Liver (tissue), 7 donors: ENCODE measurements at regions not wholly inside any gene's neighbourhood (a gene's known extent, or its start where the extent isn't known, plus 50 kb on each side); places are given as distances from the start of the nearest gene placed in this dataset.

Experiments
- DNase-seq: peaks from one replicate; pipeline ENCODE4 v3.0.0-alpha.2; 2017; ENCODE audit warnings: low spot score
- H3K27ac ChIP-seq, 2 donors: one replicate each; pipeline ENCODE4 v1.7.0; 2013; ENCODE audit warnings: inconsistent platforms in 2 of 2, low read length in 2 of 2, control low read depth in 1 of 2, low read depth in 1 of 2, mild to moderate bottlenecking in 1 of 2
- H3K27me3 ChIP-seq, 4 donors: one replicate each; pipeline versions ENCODE4 v1.6.1 to v1.7.0; 2013; ENCODE audit warnings: low read length in 3 of 4, inconsistent platforms in 1 of 4, mild to moderate bottlenecking in 1 of 4, moderate library complexity in 1 of 4; ENCODE audit not compliant: control insufficient read depth in 4 of 4, insufficient read depth in 4 of 4
- H3K36me3 ChIP-seq, 4 donors: one replicate each; pipeline versions ENCODE4 v1.6.1 to v1.7.0; 2013; ENCODE audit warnings: low read length in 3 of 4, mild to moderate bottlenecking in 3 of 4, low read depth in 1 of 4, moderate library complexity in 1 of 4; ENCODE audit not compliant: control insufficient read depth in 4 of 4, insufficient read depth in 3 of 4
- H3K4me1 ChIP-seq, 4 donors: one replicate each; pipeline versions ENCODE4 v1.6.1 to v1.7.0; 2013; ENCODE audit warnings: low read length in 3 of 4, mild to moderate bottlenecking in 3 of 4, moderate library complexity in 1 of 4; ENCODE audit not compliant: control insufficient read depth in 4 of 4, insufficient read depth in 4 of 4
- H3K4me3 ChIP-seq, 3 donors: one replicate each; pipeline versions ENCODE4 v1.6.1 to v1.7.0; 2013; ENCODE audit warnings: low read length in 3 of 3, control low read depth in 1 of 3, low read depth in 1 of 3, mild to moderate bottlenecking in 1 of 3
- H3K9ac ChIP-seq, 2 donors: one replicate each; pipeline ENCODE4 v1.7.0; 2013; ENCODE audit warnings: low read length in 2 of 2, mild to moderate bottlenecking in 2 of 2, moderate library complexity in 2 of 2, control low read depth in 1 of 2, low read depth in 1 of 2
- H3K9me3 ChIP-seq, 4 donors: one replicate each; pipeline versions ENCODE4 v1.6.1 to v1.7.0; 2013; ENCODE audit warnings: low read length in 3 of 4; ENCODE audit not compliant: control insufficient read depth in 4 of 4
- ATF3 ChIP-seq: IDR thresholded peaks from 2 replicates; pipeline ENCODE4 v1.6.1; 2016; ENCODE audit warnings: antibody characterized with exemption
- CTCF ChIP-seq: fragments of 150-350 bp; IDR thresholded peaks from 2 replicates; pipeline ENCODE4 v1.5.1; 2017; ENCODE audit warnings: improper control_type of control experiment, low read depth, low read length; ENCODE audit not compliant: missing input control
- EGR1 ChIP-seq, 2 donors: IDR thresholded peaks; 2 replicates each; pipeline ENCODE4 v1.6.1; 2016 to 2018; ENCODE audit warnings: antibody characterized with exemption in 2 of 2, low read depth in 2 of 2
- FOXA1 ChIP-seq: IDR thresholded peaks from 2 replicates; pipeline ENCODE4 v1.6.1; 2016; ENCODE audit warnings: antibody characterized with exemption
- FOXA2 ChIP-seq: IDR thresholded peaks from 2 replicates; pipeline ENCODE4 v1.6.1; 2016; ENCODE audit warnings: antibody characterized with exemption
- GABPA ChIP-seq, 2 donors: IDR thresholded peaks in 1 of 2; conservative IDR thresholded peaks in 1 of 2; 2 replicates each; pipeline ENCODE4 v1.6.1; 2016; ENCODE audit warnings: antibody characterized with exemption in 2 of 2, mild to moderate bottlenecking in 1 of 2, moderate library complexity in 1 of 2
- HNF4A ChIP-seq, 2 donors: conservative IDR thresholded peaks; 2 replicates each; pipeline ENCODE4 v1.6.1; 2016; ENCODE audit warnings: antibody characterized with exemption in 2 of 2, mild to moderate bottlenecking in 2 of 2
- HNF4G ChIP-seq: IDR thresholded peaks from 2 replicates; pipeline ENCODE4 v1.6.1; 2016; ENCODE audit warnings: antibody characterized with exemption
- JUND ChIP-seq, 2 donors: IDR thresholded peaks; 2 replicates each; pipeline ENCODE4 v1.6.1; 2016; ENCODE audit warnings: antibody characterized with exemption in 2 of 2
- MAX ChIP-seq: IDR thresholded peaks from 2 replicates; pipeline ENCODE4 v1.6.1; 2016; ENCODE audit warnings: antibody characterized with exemption
- NR2F2 ChIP-seq: IDR thresholded peaks from 2 replicates; pipeline ENCODE4 v1.6.1; 2016; ENCODE audit warnings: antibody characterized with exemption
- RAD21 ChIP-seq, 2 donors: IDR thresholded peaks; 2 replicates each; pipeline ENCODE4 v1.6.1; 2016; ENCODE audit warnings: antibody characterized with exemption in 2 of 2, mild to moderate bottlenecking in 2 of 2
- REST ChIP-seq: IDR thresholded peaks from 2 replicates; pipeline ENCODE4 v1.6.1; 2016; ENCODE audit warnings: antibody characterized with exemption, mild to moderate bottlenecking
- RXRA ChIP-seq, 2 donors: IDR thresholded peaks; 2 replicates each; pipeline ENCODE4 v1.6.1; 2017 to 2018; ENCODE audit warnings: antibody characterized with exemption in 2 of 2, mild to moderate bottlenecking in 1 of 2
- SP1 ChIP-seq: IDR thresholded peaks from 2 replicates; pipeline ENCODE4 v1.6.1; 2018; ENCODE audit warnings: antibody characterized with exemption, mild to moderate bottlenecking
- TAF1 ChIP-seq: conservative IDR thresholded peaks from 2 replicates; pipeline ENCODE4 v1.6.1; 2016; ENCODE audit warnings: antibody characterized with exemption, mild to moderate bottlenecking
- YY1 ChIP-seq: IDR thresholded peaks from 2 replicates; pipeline ENCODE4 v1.6.1; 2016; ENCODE audit warnings: antibody characterized with exemption, mild to moderate bottlenecking
- ZBTB33 ChIP-seq: IDR thresholded peaks from 2 replicates; pipeline ENCODE4 v1.6.1; 2016; ENCODE audit warnings: antibody characterized with exemption
- donor health status: healthy.
- donor health status: healthy.
- donor health status: healthy.
- donor health status: healthy.

- DNase-seq = no peak
- Histone ChIP-seq H3K9me3 (no peaks in the 10 kb centered on the region), H3K4me1 (no peaks in the 10 kb centered on the region), H3K4me3 (no peak overlapping the region), H3K9ac (no peak overlapping the region), H3K36me3 (no peaks in the 10 kb centered on the region), H3K27ac (no peak overlapping the region), H3K27me3 (no peaks in the 10 kb centered on the region)
- no peak for TF ChIP-seq RXRA (IDR thresholded peaks at IDR 0.05)
- no peak for TF ChIP-seq EGR1 (IDR thresholded peaks at IDR 0.05; ENCODE audit: low read depth in 2 of 2)
- TF ChIP-seq SP1 = no peak
- no peak for TF ChIP-seq ZBTB33
- no peak for TF ChIP-seq FOXA2
- no peak for TF ChIP-seq MAX
- TF ChIP-seq FOXA1 = no peak
- TF ChIP-seq JUND (IDR thresholded peaks at IDR 0.05) = no peak
- TF ChIP-seq ATF3 = no peak
- no peak for TF ChIP-seq NR2F2
- TF ChIP-seq HNF4A (conservative IDR thresholded peaks at IDR 0.05) = no peak
- no peak for TF ChIP-seq TAF1
- TF ChIP-seq YY1 = no peak
- no peak for TF ChIP-seq CTCF
- no peak for TF ChIP-seq GABPA (IDR thresholded peaks at IDR 0.05 in 1 of 2, conservative IDR thresholded peaks at IDR 0.05 in 1 of 2)
- no peak for TF ChIP-seq HNF4G
- TF ChIP-seq REST = no peak
- TF ChIP-seq RAD21 (IDR thresholded peaks at IDR 0.05) = no peak
These were observed 932.8 kb upstream of the POU3F3 start for GRCh38 chr2:103921161-103921560.

- H3K27ac ChIP-seq = no peak overlapping the region
- peaks cover 0 to 10% (median under 1%) of the 10 kb centered on the region in 4 donors for H3K9me3 ChIP-seq
- DNase-seq = no peak
- TF ChIP-seq RXRA (IDR thresholded peaks at IDR 0.05) (no peak), SP1 (no peak), RAD21 (IDR thresholded peaks at IDR 0.05) (no peak), FOXA2 (no peak)
- H3K36me3 ChIP-seq = no peaks in the 10 kb centered on the region
- H3K4me3 ChIP-seq = no peak overlapping the region
- no peak overlapping the region for H3K9ac ChIP-seq
- no peaks in the 10 kb centered on the region for H3K4me1 ChIP-seq
- H3K27me3 ChIP-seq = no peaks in the 10 kb centered on the region
These were observed 911.7 kb upstream of the POU3F3 start for GRCh38 chr2:103942199-103942598.
